NCI-H2196 (cell line): ENCODE measurements at regions not wholly inside any gene's neighbourhood (a gene's known extent, or its start where the extent isn't known, plus 50 kb on each side); places are given as distances from the start of the nearest gene placed in this dataset.
"Not testable (repeated sequence)": the region's sequence is repeated elsewhere in the genome, so short reads cannot be mapped to it uniquely, and the experiment has no call there.

Source experiments
- DNase-seq: peaks from one replicate; lab custom pipeline; 2025; ENCODE audit not compliant: unreplicated experiment; lab: John Stamatoyannopoulos, UW

DNA sequence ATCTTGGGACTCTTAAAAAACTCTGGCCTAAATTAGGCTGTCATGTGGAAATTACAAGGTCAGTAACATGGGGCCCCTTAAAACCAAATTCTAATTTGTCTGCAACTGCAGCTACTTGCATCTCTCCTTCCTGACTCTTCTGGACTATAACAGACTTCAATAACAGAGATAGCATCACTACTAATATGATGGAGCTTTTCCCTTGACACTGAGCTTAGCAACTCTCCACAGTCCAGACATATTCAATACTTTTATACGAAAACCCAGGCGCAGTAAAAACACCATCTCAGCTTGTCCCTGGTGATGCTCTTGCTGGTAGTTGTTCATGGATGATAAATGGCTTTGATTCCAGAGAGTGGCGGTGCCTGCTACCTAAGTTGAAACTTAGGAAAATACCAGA, 850.4 kb downstream of the STIM2 start:
- DNase-seq: no peak

DNA sequence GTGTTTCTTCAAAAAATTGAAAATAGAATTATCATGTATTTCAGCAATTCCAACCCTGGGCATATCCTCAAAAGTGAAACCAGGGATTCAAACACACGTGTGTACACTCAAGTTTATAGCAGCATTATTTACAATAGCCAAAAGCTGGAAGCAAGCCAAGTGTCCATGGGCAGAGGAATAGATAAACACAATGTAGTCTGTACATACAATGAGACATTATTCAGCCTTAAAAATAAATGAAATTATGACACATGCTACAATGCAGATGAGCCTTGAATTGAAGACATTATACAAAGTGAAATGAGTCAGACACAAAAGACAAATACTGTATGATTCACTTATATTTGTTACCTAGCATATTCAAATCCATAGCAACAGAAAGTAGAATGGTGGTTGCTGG, 853.4 kb downstream of the STIM2 start:
- no peak for DNase-seq

DNA sequence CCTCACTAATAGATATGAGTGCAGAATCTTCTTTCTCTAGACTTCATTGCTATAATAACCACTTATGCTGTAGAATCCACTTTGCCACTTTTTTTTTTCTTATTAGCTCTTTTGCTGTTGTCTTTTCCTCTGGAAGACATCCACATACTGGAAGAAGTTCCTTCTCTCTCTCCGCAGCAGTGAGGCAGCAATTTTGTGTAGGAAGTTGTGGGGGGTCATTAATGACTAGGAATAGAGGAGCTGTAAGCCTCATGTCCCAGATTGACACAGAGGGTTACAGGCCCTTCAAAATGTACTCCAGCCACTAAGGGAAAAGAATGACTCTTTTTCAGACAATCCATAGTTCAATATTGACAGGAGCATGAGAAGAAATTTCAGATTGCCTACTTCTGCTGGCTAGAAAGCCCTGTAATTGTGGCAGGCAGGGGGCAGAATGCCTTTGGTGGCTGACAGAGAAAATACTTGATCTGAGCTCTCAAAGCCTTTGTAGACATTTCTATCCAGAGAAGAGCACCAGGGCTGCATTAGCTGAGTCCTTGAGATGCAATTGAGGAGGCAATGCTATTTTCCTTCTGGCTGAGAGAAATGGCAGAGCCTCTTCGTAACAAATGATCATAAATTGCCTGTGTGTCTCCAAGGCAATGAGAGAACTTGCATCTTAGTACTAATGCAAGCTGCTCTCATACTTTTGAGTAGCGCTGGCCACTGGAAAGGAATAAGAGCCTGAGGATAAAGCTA, 856.2 kb downstream of the STIM2 start:
- no peak for DNase-seq

DNA sequence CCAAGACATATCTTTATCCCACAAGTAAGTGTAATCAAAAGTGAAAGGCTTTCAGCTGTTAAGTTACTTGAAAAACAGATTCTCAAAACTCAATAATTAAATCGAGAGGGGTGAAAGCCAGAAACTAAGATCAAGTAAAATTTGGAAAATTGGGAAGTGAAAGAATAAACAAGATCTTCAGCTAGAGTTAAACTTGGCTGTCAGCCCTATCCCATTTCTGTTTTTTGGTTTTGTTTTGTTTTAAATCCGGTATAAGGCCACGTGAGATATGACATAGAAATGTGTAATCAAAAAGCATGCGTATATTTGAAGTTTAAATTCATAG, 856.8 kb downstream of the STIM2 start:
- DNase-seq: no peak

DNA sequence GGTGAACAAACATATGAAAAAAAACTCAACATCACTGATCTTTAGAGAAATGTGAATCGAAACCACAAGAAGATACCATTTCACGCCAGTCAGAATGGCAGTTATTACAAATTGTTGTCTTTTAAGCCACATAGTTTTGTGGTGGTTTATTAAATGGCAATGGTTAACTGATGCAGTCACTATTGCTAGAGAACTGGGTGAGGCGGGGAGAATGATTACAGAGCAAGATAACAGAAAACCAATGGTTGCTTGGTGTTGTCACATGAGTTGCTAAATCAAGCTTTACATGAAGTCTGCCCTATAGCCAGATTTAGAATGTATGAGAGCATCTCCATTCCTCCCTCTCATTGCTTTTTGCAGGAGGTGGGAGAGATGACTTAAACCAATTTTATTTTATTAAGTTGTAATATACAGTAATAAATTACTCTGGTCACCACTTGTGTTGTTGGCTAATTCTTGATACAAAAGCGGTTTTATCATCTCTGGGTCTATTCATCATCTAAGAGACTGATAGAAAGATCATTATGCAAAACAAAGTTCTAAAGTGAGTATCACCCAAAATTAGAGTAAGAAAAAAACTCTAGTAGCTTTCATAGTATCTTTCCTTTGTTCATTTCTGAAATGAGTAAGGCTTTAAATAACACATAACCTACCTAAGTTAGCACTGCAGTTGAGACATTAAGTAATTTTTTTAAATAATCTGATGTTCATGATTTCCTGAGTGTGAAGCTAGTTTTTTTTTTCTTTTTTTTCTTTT, 859.5 kb downstream of the STIM2 start:
- DNase-seq: no peak

DNA sequence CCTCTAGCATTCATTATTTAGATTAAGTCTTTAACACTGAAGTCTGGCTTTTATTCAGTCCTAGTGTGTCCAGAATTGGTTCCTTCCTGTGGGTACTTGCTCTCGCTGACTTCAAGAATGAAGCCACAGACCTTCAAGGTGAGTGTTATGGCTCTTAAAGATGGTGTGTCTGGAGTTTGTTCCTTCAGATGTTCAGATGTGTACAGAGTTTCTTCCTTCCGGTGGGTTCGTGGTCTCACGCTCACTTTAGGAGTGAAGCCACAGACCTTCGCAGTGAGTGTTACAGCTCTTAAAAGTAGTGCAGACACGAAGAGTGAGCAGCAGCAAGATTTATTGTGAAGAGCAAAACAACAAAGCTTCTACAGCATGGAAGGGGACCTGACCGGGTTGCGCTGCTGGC, 860.6 kb downstream of the STIM2 start:
- no peak for DNase-seq

DNA sequence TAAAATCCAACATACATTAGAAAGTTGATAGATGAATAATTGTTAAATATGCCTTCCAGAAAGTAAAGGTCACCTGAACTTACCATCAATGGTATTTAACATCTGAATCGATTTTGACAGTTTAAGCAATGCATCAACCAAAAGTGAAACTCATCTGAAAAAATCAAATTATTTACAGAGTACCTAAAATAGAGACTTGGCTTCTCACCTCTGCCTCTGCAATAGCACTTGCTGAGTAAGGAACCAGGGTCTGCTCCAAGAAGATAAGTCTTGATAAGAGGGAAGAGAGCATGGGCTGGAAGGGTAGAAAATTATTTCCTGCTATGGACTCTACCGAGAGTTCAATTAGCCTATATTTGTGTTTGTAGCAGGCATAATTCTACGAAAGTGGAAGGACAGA, 868.3 kb downstream of the STIM2 start:
- DNase-seq: no peak

DNA sequence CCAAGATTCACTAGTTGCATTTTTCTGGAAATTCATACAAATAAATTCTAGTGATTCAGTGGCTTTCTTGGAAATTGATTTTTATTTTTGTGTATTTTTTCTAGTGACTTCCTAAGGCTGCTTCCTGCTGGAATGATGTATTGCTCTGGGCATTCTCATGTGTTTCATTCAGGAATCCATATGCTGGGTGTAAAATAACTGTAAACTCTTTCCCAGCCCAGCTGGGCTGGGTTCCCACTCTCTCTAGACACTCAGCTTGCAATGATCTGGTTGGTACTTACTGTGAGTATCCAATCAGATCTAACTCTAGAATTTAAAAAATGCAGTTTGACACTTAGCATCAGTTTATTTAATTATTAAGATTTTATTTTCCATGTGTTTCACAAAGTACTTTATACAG, 882.2 kb downstream of the STIM2 start:
- DNase-seq: no peak

DNA sequence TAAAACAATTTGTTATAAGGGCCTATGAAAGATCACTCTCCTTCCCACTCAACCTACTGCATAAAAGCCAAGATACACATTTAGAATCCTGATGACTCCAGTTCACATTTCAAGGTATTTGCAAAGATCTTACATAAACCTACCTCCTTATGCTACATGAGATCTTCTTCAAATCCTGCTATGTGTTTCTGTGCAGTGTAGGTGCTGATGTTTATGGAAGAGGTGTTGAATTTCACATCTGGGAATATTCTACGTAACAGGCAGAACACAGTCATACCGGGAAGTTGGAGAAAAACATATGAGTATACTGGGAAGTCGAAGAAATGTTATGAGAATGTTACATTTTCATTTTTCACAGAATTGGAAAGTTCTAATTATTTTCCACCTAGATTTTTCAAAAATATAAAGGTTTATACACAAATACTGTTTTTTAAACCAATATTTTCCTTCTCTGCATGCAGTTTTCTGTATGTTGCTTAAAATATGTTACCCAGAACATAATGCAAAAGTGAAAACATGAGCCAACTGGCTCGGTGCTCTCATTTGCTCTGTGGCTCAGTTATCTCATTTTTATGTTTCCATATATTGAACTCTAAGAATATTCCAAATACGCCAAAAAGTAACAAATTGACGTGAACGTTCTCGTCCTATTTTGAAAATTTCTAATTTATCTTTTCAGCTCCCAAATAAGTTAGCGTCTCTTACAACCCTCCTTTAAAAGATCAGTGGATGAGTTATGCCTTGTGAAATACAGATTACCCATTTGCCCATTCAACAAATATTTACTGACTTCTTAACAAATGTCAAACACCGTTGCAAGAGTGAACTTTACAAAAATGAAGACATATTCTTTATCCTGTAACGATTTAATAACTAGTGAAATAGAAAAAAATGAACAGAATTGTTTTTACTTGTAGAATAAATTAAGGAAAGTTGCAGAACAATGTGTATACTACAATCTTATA, 899.3 kb downstream of the STIM2 start:
- DNase-seq: no peak

DNA sequence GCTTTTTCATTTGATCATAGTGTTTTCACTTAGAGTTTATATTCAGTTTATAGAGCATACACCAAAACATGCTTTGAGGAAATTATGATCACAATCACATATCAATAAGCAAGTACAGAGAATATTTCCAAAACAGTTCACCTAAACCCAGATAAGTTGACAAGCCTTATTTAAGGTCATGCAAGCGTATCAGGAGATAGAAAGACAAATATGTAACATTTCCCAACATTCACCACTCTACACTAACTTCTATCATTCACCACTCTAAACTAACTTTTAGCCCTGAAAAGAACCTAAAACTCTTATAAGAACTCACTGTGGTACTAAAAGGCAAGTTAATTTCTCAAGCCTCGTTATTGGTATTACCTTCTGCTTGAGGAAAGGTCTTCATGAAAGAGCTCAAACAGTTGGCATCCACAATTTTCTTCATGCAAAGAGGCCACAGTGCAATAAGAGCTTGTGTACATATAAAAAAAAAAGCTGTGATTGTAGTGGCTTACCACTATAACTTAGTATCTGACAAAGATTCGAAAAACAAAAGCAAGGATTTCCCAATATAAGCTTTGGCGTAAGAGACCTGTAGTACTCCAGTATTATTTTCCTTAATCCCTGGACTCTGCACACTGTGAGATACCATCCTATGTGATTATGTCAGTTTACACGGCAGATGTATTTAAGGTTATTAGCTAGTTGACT, 903.3 kb downstream of the STIM2 start:
- no peak for DNase-seq

DNA sequence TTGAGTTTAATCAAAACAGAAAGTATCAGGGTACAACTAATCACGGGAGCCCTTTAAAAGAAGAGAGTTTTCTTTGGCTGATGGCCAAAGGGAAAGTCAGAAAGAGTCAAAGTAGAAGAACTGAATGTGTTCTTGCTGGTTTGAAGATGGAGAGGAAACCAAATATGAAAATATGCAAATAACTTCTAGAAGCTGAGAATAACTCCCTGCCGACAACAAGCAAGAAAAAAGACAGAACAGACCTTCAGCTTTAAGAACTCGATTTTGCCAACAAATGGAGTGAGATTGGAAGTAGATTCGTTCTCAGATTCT, 903.8 kb downstream of the STIM2 start:
- DNase-seq: no peak

DNA sequence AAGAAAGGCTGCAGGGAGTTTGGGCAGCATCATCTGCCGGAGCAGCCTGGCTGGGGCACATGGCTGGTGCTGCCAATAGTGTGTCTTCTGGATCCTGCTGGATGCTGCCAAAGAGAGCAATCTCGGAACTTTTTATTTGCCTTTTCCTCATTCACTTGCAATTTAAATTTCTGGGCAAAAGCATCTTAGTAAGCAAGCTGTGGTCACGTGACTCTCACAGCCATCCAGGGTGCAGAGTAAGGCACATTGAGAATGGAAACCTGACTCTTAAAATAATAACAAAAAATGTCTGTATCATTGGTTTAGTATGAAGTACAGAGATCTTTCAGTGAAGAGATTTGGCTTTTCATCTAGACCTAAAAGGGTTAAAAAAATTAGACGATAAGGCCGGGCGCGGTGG, 910.3 kb downstream of the STIM2 start:
- DNase-seq: no peak

DNA sequence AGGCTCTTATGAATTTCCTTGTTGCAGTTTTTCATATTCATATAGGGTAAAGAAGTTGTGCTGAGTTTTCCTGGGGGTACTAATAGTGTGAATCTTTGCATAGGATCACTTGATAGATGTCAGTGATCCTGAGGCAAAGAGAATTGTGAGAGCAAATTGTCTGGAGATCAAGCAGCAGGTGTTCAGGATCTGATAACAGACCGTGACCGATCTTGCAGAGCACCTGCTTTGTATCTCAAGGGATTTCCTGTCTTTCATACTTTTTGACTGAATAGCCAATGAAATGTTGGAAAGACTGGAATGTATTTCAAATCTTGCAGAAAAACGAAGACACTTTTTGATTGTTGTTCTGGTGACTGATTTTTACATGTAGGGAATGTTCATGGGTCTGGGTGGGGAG, 914.5 kb downstream of the STIM2 start:
- DNase-seq: no peak

DNA sequence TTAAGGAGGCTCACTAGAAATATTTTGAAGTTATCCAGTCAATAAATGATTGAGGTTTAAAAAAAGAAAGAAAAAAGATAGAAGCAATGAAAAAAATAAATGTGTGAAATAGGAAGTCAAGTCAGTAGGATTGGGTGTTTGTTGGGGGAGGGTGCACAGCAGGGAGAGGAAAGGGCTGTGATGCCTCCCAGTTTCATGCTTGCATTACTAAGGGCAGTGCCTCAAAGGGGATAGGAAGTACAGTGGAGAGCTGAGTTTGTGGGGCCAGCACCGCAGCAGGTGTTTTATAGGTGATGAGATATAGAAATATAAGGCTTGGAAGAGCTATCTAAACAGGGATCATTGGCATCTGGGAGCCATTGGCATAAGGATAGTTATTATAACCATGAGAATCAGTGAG, 919.2 kb downstream of the STIM2 start:
- no peak for DNase-seq

DNA sequence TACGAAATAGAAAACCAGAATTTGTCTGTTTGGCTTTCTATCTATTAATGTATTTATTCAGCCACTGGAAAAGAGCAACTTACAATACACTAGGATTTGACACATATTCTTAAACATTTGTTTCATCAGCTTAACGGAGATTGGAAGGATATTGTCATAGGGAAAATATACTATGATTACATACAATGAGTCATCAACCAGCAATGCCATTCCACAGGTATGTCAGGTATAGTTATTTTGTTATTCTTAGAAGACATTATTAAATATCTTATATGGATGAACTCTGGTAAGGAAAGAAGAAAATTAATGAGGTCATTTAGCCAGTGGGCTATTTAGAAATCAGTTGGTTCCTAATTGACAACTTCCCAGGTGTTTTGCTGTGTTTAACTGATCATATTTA, 926.6 kb downstream of the STIM2 start:
- no peak for DNase-seq

DNA sequence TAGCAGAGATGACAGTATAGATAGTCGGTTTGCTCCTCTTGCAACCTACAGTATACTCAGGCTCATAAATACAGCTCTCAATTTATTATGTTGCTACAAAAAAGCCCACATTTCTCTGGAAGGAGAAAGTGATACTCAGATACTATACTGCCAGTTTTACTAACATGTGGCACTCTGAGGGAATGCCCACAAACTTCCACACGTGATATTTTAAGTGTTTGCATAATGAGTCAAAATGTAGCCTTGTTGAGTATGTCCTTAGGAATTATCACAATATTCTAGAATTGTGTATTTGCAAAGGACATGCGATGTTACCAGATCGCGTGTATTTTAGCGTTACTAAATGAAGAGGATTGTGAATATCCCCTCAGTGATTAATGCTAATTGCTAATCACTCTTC, 929.1 kb downstream of the STIM2 start:
- no peak for DNase-seq

DNA sequence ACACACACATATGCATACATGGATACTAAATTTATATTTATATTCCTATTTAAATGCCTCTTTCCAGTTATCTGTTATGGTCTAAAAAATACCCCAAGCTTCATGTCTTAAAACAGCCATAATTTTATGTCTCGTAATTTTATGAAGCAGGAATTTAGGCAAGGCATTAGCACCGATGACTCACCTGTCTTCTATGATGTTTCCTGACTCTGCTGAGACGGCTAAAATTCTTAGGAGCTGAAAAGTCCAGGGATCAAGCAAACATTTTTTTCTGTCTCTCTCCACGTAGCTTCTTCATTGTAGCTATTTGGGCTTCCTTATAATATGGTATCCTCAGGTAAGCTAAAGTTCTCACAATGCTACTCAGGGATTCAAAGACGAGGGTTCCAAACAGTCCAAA, 930.3 kb downstream of the STIM2 start:
- no peak for DNase-seq

DNA sequence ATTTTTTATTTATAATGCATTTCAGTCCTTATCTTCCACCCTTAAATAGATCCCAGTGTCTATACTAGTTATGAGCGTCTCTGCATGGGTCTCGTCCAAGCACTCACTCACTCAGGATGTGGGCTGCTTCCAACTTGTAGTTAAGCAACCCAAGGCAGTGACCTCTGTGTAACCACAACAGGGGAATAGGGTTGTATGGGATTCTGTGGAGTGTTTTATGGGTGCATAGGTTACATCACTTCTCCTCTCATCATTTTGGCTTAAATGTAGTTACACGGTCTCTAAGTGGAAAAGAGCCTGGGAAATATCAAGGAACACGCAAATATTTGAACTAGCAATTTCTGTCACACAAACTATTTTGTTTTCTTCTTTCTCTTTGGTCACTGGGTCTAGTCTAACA, 931.0 kb downstream of the STIM2 start:
- DNase-seq: no peak

DNA sequence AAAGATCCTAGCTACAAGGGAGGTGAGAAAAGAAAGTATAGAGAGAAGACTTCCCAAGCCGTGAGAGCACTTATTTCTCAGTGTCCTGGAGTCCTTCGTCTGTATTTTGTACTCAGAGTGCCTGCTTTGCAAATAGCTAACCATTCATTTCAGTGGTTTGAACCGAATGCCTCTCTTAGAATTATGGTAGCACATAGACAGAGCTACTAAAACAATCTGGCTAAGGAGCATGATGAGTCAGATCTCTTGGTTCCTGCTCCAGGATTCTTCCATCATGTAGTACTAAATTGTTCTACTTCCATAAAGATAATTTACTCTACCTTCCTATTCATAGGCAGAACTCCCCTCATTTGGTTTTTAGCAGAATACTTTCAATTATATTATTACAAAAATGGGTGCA, 946.6 kb downstream of the STIM2 start:
- DNase-seq: no peak

DNA sequence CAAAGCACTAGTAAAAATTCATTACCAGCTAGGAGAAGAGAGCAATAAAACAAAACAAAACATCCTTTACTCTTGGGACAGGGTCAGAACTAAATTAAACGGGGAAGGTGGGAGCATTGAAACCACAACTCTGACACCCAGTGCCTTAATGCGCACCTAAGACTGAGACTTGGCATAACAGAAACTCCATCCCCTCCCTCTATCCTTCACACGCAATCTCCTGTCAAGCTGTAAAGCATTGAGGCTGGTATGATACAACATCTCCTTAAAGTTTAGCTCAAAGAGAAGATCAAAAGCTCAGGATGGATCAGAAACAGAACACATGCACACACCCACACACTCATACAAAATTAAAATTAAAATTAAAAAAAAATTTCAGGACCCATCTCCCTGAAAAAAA, 951.3 kb downstream of the STIM2 start:
- DNase-seq: no peak

DNA sequence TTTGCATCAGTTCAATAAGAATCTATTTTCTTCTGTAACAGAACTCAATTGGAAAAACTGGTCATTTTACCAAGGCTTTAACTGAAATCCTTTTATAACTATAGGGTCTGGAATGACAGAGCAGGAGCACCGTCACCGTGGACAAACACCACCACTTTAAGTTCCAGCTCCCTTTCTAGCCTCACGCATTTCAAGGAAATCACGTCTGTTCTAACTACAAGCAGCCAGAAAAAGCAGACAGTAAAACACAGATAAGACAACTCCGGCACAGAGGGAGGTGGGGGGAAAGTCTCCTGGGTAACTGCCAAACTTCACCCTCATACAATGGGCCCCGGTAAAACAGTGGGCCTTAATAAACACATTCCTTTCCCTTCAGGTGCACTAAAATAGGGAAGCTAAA, 952.6 kb downstream of the STIM2 start:
- not testable (repeated sequence) for DNase-seq
